Activated CD8-positive, alpha-beta memory T cell treated with anti-CD3 and anti-CD28 coated beads for 24 hours (primary cell): ENCODE measurements at regions not wholly inside any gene's neighbourhood (a gene's known extent, or its start where the extent isn't known, plus 50 kb on each side); places are given as distances from the start of the nearest gene placed in this dataset.
"Not testable (repeated sequence)": the region's sequence is repeated elsewhere in the genome, so short reads cannot be mapped to it uniquely, and the experiment has no call there.

Source experiments
- DNase-seq: peaks from one replicate; pipeline ENCODE4 v3.0.0-alpha.2; 2020

DNA sequence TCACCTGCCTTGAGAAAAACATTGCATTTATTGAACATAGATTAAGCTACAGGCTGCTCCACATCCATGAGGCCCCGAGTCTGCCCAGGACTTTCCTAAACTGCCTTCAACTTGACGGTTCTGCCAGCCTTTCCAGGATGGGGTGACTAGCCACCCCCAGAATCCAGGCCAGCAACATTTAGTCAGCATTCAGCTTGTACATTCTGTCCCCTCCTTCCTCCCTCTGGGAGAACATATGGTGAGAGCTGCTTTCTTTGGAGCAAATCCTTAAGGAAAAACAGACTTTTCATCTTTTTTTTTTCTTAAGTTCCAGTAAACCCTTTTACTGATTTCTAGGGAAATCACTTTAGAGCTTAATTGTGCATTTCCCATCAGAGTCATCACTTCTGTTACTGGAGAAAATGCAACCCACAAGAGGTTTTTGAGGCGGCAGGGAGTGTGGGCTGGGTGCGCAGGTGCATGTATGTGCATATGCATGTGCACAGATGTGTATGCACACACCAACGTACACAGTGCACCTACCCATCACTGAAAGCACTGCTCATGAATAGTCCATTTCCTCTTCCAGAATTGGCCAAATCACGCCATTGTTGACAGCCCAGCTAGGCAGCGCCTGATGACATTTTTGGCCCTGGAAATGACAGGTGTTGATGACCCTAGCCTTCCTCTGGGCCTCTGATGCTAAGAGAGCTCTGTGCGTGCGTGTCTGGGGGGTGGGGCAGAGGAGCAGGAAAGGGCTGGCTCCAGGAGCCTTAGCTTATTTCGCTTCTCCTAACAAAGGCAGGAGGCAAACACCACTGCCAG is 145.6 kb downstream of the HSD17B3 start:
- DNase-seq: no peak

DNA sequence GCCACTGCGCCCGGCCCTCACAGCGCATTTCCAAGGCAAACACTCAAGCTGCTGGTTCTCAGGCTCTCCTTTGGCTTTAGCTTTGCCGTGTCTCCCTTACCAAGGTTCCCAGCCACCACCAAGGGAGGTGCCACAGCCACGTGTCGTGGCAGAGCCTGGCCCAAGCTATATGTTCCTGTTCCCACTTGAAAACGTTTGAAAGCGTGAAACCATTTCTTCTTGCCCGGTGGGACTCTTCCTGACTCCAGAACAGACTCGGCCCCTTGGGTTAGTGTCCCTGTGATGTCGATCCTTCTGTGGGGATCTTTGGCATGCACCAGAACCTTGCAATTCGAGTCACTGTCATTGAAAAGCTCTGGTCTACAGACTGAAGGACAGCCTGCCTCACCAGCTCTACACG is 147.9 kb downstream of the HSD17B3 start:
- DNase-seq: no peak

DNA sequence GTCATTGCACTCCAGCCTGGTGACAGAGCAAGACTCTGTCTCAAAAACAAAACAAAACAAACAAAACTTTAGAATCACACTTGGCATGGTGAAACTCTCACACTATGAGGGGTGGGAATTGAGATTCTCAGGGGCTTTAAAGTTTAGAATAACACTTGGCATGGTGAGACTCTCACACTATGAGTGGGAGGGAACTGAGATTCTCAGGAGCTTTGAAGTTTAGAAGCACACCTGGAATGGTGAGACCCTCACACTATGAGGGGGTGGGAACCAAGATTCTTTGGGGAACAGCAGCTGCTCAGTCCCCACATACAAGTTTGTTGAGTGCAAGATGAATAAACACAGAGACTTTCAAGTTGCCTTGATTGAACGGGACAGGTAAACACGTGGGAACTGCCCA is 149.4 kb downstream of the HSD17B3 start:
- DNase-seq: no peak

DNA sequence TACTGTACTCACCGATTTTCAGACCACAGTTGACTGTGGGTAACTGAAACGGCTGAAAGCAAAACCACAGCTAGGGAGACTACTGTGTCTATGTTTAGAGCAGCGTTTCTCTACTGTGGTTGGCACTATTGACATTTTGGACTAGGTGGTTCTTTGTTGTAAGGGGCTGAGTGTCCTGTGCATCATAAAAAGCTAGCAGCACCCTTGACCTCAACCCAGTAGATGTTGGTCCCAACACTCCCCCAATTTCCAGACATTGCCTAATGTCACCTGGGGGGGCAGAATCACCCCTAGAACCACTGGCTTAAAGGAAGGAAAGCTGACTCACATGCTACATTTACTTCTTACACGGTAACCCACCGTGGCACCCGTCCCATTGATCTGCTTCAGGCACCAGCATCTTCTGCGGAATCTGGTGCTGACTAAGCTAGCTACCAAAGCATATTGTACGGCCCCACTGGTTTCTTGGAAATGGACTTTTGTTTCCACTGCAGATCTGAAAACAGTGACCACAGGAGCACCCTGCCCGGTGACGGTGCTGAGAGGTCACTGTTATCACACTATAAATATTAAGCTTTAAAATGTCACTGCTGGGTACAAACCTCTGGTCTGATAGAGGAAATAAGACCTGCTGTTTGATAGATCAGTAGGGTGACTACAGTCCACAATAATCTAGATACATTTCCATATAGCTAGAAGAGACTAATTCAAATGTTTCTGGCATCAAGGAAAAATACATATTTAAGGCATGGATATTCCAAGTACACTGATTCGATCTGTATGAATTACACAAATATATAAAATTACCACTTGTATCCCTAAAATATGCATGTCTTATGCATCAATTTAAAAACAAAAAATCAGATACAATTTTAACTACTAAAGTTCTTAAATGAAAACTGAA is 151.4 kb downstream of the HSD17B3 start:
- DNase-seq: peak; percentile 82

DNA sequence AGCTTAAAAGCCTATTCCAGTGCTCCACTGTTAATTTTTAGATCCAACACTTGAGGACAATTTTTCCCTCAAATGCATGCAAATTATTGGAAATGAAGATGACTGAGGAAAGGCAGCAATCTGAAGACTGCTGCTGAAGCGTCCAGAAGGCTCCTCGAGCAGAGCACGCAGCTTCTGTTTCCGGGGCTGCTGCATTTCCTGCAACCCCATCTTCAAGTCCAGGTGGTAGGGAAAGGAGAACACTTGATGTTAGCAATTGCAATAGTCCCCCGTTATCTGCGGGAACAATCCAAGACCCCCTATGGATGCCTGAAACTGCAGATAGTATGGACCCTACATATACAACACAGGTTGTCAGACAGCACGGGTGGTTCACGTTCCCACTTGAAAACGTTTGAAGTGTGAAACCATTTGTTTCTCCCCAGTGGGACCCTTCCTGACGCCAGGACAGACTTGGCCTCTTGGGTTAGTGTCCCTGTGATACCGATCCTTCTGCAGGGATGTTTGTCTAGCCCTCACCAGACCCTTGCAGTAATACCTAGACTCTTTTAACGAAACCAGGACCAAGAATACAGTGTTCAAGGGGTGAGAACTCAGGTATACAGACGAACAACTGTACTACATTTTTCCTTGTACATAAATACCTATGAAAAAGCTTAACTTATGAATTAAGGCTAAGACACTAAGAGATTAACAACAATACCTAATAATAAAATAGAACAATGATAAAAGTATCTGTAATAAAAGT is 152.3 kb downstream of the HSD17B3 start:
- peak; percentile 63 for DNase-seq

DNA sequence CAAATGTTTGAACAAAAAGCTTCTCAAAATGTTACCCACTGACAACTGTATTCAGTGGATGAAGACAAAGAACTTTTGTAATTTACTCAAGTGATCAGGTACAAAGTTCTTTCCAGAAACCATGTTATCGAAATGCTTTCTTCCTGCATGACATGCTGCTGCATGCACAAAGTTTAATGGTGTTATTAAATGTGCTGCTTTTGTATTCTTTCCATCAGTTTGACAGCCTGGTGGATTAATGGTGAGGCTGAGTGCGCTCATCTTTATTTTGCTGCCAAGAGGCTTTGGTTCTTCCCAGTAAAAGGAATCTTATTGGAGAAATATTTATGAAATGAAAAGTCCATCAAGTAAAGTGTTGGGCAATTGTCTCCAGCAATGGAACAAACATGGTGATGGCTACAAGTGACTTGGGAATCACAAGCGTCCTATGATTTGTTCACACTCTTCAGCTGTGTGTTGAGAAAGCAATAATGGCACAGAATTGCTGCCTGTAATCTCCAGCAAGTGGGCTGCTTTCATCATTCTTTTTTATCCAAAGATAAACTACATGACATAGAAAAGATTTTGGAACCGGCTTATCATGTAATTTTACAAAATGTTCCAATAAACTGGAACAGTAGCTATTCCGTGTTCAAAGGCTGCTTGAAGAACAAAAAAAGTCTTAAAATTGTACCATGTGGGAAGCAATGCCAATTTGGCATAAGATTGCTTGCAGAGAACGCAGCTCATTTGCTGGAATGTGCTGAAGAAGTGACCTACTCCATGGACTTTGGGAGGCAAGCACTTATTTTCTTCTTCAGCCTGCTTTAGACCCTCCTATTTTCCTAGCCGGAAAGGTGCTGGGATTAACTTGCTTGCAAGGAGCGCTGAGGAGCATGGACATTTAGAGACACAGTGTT is 153.1 kb downstream of the HSD17B3 start:
- DNase-seq: no peak

DNA sequence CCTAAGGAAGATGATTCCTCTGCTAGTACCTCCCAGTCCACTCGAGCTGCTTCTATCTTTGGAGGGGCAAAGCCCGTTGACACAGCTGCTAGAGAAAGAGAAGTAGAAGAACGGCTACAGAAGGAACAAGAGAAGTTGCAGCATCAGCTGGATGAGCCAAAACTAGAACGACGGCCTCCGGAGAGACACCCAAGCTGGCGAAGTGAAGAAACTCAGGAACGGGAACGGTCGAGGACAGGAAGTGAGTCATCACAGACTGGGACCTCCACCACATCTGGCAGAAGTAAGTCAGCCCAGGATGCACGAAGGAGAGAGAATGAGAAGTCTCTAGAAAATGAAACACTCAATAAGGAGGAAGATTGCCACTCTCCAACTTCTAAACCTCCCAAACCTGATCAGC is 154.9 kb downstream of the HSD17B3 start:
- not testable (repeated sequence) for DNase-seq

DNA sequence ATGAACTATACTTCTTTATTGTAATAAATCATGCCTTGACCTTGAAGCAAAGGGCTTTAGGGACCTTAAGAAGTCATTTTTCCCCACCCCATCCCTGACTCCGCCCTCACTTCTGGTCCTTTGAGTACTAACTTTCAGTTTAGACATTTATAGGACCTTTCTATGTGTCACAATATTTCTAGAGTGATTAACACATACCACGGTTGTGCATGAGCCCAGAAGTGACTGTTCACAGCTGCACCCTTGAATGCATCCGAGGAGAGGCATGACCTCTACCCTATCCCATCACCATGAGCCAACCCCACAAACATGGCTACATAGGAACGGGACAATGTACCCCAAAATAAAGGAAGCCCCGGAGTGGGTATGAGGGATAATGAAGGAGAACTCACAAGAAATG is 160.3 kb downstream of the HSD17B3 start:
- no peak for DNase-seq

DNA sequence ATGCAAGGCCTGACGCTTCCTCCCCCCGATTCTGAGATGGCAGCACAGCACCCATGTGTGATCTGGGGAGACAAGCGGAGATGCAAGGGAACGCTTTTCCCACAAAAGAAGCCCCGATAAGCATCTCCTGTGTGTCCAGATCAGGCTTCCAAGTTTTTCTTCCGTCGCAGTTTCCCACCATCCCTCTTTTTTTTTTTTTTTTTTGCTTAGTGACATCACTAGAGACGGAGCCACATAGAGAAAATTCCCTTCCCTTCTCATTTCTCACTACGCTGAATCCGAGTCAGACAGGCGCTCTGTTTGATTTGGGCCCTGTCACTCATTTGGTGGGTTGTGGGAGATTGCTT is 160.9 kb downstream of the HSD17B3 start:
- no peak for DNase-seq

DNA sequence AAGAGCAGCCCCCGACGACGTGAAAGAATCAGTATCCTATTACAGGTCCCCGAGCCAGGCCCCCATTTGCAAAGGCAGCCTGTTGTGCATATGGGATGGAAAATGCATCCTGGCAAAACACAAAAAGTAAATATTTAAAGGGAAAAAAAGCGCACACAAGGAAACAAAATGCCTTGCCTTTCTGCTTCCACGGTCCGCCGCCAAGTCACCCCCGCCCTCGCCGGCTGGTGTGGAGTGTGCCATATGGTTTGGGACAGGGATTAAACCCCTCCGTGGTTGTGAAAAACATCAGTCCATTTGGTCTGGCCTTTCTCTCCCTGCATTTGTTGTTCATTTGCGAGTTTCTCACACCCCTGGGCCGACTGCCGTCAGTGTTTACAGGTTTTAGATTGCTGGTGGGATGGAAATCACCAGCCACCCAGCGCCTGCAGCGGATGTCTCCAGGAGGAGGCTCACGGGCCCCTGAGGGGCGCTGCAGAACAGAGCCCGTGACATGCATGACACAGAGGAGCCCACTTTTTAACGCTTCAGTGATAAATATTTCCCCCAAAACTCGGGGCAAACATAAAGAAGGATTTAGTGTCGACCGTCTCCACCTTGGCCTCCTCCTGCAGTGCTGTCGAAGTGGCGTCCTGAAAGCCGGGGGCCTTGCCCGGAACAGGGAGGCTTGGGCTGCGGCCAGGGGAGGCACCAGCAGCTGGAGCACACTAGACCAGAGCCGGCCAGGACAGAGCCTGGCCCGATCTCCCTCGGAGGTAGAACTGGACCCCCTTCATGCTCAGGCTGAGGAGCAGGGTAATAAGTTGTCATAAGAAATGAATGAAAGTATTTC is 161.5 kb downstream of the HSD17B3 start:
- no peak for DNase-seq

DNA sequence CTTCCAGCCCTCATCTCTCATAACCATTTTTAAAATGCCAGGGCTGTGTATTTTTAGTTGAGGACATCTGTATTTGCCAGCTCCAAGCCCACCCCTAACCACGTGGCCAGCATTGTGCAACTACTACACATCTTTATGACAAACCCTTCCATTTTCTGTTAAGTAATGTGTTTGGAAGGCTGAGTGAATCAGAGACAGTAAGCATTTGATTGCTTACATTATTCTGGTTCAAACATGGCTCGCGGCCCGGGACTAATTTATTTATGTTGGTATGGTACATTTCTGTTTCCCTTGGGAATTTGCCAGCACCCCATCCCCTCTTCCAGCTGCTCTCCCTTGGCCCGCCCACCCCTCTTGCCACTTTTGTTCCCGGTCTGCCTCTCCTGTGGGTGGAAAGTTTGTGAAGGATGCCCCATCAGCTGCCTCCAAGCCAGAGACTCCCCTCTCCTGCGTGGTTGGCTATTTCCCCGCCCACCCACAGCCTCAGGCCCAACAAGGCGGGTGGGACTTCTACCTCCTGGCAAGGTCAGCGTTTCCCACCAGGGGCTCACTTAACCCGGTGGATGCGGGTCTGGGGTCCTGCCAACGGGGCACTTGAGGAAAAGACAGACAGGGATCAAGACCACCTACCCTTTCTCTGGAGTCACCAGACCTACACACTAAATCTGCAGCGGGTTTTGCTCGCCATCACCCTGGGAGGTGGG is 162.2 kb downstream of the HSD17B3 start:
- no peak for DNase-seq

DNA sequence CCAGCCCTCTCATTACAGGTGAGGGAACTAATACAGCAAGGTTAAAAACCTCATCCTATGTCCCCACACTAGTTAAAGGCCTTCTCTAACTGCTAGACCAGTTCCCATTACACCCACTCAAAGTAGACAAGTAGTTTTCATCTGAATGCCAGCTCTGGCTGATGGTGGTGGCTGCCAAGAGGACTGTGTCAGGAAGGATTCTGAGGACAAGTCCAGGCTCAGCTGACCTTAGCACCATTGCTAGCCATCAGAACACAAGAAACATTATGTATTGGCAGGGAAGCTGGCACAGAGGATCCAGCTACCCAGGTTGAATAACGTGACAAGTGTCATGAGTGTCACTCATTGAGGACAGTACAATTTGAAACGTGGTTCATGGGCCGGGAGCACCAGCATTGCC is 163.4 kb downstream of the HSD17B3 start:
- DNase-seq: no peak

DNA sequence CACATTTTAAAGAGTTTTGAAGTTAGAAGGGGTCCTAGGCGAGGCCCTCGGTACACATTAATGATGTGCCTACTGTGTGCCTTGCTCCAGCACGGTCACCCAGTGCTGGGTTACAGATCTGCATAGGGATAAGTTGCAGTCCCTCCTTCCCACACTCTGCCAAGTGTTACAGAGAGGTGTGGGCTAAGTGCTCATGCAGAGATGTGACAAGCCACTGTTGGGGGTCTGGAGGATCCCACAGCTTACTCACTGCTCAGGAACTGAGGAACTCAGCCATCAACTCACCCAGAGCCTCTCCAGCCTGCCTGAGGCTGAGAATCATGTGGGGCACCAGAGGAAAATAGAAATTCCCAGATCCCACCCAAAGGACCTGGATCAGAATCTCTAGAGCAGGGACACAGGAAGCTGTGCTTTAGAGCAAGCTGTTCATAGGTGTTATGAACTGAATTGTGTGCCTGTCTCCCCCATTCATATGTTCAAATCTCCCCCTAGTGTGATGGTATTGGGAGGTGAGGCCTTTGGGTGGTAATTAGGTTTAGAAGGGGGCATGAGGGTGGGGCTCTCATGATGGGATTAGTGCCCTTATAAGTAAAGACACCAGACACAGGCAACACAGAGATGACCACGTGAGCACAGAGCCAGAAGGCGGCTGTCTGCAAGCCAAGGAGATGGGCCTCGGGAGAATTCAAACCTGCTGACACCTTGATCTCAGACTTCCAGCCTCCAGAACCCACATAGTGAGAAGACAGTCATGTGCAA is 164.1 kb downstream of the HSD17B3 start:
- DNase-seq: no peak

DNA sequence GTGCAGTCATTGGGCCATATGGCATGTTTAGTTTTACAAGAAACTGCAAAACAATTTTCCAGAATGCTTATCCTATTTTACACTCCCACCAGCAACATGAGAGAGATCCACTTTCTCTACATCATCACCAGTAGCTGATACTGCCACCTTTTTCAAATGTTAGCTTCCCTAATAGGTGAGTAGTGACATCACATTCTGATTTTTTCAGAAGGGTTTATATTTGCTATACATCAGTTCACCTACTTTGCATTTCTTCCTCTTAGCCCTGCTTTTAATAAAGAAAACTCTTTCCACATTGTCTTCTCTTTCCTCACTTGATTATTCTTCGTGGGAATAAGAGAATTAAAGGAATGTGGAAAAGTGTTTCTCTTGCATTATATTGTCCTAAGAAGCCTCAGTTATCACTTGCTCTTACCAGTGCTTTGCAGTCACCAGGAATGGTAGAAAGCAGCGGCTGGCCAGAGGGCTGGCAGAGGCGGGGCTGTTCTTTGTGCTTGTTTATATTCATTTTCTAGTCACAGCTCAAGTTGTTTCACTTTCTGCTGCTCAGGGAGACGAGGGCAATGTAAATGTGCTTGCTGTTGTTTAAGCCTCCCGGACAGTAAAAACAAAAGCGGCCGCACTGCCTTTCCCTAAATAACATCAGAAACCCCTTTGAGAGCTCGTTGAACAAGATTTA is 164.8 kb downstream of the HSD17B3 start:
- no peak for DNase-seq

DNA sequence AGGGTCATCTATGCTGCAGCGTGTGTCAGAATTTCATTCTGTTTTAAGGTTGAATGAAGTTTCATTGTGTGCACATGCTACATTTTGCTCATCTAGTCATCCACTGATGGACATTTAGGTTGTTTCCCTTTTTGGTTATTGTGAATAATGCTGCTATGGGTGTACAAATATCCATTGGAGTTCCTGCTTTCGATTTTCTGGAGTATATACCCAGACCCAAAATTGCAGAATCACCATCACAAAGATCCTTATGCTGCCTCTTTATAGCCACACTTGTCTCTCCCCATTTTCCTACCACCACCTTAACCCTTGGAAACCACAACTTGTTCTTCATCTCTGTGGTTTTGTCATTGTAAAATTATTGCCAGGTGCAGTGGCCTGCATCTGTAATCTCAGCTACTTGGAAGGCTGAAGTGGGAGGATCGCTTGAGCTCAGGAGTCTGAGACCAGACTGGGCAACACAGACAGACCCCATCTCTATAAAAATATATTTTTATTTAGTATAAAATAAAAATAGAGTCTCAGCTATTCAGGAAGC is 166.2 kb downstream of the HSD17B3 start:
- DNase-seq: no peak

DNA sequence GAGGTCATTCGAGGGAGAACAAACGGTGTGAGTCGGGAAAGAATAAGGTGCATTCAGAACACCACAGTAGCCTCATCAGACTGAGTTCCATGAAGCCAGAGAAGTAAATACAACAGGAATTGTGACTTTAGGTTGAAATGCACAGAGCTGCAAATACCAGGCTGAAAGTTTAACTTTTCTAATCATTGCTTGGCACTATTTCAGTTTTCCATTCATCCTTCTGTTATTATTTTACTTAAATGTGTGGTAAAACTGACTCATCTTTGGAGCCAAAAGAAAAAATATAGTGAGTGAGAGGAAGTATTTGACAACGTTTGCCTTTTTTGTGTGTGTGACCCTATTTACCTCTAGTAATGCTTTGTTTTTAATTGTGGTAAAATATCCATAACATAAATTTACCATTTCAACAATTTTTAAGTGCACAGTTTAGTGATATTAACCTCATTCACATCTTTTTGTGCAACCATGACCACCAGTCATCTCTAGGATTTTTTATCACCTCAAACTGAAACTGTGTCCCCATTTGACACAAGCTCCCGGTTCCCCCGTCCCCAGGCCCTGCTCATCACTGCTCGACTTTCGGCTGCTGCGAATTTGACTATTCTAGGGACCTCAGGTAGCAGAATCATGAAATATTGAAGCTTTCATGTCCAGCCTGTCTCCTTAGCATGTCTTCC is 166.8 kb downstream of the HSD17B3 start:
- DNase-seq: no peak

DNA sequence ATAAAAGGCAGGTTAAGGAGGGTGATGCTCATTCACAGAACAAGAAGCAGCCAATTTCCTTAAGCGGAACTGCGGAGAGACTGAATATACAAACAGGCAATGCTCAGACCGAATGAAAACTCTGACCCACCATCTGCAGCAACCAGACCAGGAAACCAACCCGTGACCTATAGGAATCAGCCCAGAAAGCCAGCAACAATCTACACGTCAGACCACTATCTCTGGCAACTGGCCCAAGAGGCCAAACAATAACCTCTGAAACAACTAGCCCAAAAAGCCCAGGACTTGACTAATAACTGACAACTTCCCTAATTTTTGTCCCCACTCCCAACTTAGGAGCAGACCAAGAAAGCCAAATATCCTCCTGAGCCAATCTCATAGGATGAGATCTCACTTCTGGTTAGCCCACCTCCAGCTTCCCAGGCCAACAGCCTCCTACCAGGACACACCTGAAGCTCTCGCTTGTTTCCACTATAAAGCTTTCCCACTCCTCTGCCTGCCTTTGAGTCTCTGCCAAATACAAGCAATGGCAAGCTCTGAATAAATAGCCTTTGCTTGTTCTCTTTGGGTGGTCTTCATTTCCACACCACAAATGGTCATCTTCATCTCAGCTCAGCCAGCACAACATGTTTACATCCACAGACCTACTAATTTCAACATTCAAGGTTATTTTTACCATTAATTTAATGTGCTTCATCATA is 168.5 kb downstream of the HSD17B3 start:
- DNase-seq: no peak

DNA sequence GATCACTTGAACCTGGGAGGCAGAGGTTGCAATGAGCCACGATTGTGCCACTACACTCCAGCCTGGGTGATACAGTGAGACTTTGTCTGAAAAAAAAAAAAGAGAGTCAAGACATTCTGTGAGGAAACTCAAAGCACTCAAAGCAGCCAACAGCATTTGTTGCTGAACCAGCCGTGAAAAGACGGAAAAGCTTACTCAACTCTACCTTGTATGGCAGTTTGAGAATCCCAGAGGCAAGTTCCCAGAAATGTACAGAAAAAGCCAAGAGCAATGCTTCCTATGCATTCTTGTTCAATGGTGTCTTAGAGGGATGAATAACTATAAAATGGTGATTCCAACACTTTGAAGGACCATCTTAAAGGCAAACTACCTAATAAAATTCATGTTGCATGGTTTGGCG is 170.2 kb downstream of the HSD17B3 start:
- no peak for DNase-seq
